ENCODE measurements at regions not wholly inside any gene's neighbourhood (a gene's known extent, or its start where the extent isn't known, plus 50 kb on each side); places are given as distances from the start of the nearest gene placed in this dataset.

DNA sequence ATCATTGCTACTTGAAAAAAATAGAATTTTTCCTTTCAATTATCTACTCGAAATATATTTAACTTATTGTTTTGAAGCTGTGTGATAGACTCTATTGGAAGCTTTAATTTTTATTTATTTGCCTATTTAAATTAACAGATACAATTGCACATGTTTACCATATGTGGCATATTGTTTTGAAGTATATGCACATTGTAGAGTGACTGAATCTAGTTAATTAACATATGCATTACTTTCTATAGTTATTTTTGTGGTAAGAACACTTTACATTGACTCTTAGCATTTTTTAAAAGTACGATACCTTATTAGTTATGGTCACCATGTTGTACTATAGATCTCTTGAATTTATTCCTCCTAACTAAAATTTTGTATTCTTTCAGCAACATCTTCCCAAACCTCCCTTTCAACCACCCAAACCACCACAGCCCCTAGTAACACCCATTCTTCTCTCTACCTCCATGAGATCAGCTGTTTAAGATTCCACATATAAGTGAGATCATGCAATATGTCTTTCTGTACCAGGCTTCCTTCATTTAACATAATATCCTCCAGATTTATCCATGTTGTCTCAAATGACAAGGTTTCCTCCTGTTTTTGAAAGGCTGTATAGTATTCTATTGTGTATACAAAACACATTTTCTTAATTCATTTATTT lies 58.5 kb upstream of the SPHKAP start:
- H3K27ac Mint-ChIP-seq, result no peak overlapping the region
- H3K4me1 Mint-ChIP-seq, result no peaks in the 10 kb centered on the region
- peaks cover 1 to 16% (median 5%) of the 10 kb centered on the region in 3 donors for H3K9me3 Mint-ChIP-seq
- no peaks in the 10 kb centered on the region for H3K27me3 Mint-ChIP-seq
- no peaks in the 10 kb centered on the region for H3K36me3 Mint-ChIP-seq
- no peak overlapping the region for H3K4me3 Mint-ChIP-seq

DNA sequence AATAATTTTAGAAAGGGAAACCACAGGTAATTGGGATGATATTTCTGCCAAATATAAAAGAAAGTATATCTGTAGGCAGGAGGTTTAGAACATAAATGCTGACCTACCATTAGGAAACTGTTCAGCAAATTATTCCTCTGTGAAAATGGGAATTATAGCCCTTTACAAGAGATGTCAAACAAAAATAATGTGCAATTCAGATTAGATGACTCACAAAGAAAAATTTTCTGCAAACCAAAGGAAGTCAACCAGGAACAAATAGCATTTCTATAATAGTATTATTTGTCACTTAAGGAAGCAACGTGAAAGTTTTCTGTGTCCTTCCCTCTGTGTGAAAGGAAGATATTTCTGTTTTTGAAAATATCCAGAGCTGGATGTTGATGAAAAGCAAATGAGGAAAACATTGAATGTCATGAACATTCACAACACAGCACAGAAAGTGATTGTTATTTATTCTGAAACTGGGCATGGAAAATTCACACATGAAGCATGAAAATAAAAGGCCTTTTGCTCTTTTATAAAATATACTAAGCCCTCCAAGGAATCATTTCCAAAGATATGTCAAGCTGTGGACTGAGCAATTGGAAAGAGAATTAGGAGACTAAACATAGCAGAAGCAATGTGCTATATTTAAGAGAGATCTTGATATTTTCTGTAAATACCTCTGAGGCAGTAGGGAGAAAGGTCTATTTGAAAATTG lies 57.9 kb upstream of the SPHKAP start:
- Mint-ChIP-seq H3K9me3 (peaks cover 1 to 16% (median 5%) of the 10 kb centered on the region in 3 donors), H3K4me1 (no peaks in the 10 kb centered on the region), H3K27ac (no peak overlapping the region), H3K4me3 (no peak overlapping the region), H3K36me3 (no peaks in the 10 kb centered on the region), H3K27me3 (no peaks in the 10 kb centered on the region)

All from IgD-negative memory B cell (primary cell).